ENCODE measurements at regions not wholly inside any gene's neighbourhood (a gene's known extent, or its start where the extent isn't known, plus 50 kb on each side); places are given as distances from the start of the nearest gene placed in this dataset.

- TF ChIP-seq POLR2A (IDR thresholded peaks at IDR 0.05; ENCODE audit: low read depth, low read length) (no peak), POLR2AphosphoS5 (IDR thresholded peaks at IDR 0.05; ENCODE audit: low read depth, low read length) (no peak), TAF1 (IDR thresholded peaks at IDR 0.05; ENCODE audit: low read depth, low read length) (no peak), SPI1 (IDR thresholded peaks at IDR 0.05; ENCODE audit: low read depth, low read length) (no peak), POU2F2 (IDR thresholded peaks at IDR 0.05; ENCODE audit: low read depth, low read length) (no peak)
Observed at GRCh38 chr3:176623468-176624150, 573.7 kb downstream of the TBL1XR1 start.

Data from GM12891 (cell line).